GM21529 (cell line): ENCODE measurements at regions not wholly inside any gene's neighbourhood (a gene's known extent, or its start where the extent isn't known, plus 50 kb on each side); places are given as distances from the start of the nearest gene placed in this dataset.

ENCODE experiments used
- ATAC-seq: cut with Tn5 transposase; IDR thresholded peaks from one replicate; pipeline ENCODE4 v1.9.1; 2021; ENCODE audit not compliant: unreplicated experiment

- no peak for ATAC-seq
These were observed 52.5 kb upstream of the CCN2 start for GRCh38 chr6:132003516-132004178.
